ENCODE measurements at regions not wholly inside any gene's neighbourhood (a gene's known extent, or its start where the extent isn't known, plus 50 kb on each side); places are given as distances from the start of the nearest gene placed in this dataset.

DNA sequence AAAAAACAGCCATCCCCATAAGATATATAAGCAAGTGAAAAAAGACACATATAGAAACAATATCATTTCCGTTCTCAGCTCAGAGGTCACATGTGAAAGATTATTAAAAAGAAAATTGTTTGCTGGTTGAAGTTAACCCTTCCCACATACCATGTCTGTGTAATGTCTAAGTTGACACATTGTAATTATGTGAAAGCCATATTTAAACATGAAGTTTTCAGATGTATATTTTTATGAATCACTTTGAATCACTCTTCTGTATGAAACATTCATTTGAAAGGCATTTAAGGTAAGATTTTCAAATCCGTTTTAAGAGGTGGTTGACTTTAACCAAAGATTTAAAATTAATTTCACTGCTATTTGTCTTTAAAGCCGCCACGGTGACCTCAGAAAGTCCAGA is 441.9 kb downstream of the RND3 start:
- TF ChIP-seq, protein P1, sequence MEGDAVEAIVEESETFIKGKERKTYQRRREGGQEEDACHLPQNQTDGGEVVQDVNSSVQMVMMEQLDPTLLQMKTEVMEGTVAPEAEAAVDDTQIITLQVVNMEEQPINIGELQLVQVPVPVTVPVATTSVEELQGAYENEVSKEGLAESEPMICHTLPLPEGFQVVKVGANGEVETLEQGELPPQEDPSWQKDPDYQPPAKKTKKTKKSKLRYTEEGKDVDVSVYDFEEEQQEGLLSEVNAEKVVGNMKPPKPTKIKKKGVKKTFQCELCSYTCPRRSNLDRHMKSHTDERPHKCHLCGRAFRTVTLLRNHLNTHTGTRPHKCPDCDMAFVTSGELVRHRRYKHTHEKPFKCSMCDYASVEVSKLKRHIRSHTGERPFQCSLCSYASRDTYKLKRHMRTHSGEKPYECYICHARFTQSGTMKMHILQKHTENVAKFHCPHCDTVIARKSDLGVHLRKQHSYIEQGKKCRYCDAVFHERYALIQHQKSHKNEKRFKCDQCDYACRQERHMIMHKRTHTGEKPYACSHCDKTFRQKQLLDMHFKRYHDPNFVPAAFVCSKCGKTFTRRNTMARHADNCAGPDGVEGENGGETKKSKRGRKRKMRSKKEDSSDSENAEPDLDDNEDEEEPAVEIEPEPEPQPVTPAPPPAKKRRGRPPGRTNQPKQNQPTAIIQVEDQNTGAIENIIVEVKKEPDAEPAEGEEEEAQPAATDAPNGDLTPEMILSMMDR (IDR thresholded peaks at IDR 0.05 in 2 of 3, conservative IDR thresholded peaks at IDR 0.05 in 1 of 3; ENCODE audit: insufficient read depth in 2 of 3, low read depth in 1 of 3, low read length in 3 of 3): no peak
- TF ChIP-seq SMC3 (conservative IDR thresholded peaks at IDR 0.05; ENCODE audit: insufficient read depth, low read depth, low read length) (no peak), SP1 (CRISPR knock-in tag; IDR thresholded peaks at IDR 0.05) (no peak), MTA1 (IDR thresholded peaks at IDR 0.05; ENCODE audit: borderline replicate concordance) (no peak), ETV6 (IDR thresholded peaks at IDR 0.05; ENCODE audit: borderline replicate concordance in 1 of 2, low read depth in 2 of 2, low read length in 1 of 2) (no peak), ETV6 (CRISPR knock-in tag; IDR thresholded peaks at IDR 0.05; ENCODE audit: borderline replicate concordance) (no peak), CTBP1 (IDR thresholded peaks at IDR 0.05; ENCODE audit: borderline replicate concordance) (no peak), POLR2A (conservative IDR thresholded peaks at IDR 0.05) (no peak), TEAD4 (IDR thresholded peaks at IDR 0.05; ENCODE audit: low read length) (no peak), TEAD4 (CRISPR knock-in tag; IDR thresholded peaks at IDR 0.05; ENCODE audit: borderline replicate concordance) (no peak), NBN (IDR thresholded peaks at IDR 0.05; ENCODE audit: low read depth) (no peak), CCAR2 (IDR thresholded peaks at IDR 0.05; ENCODE audit: low read depth, low read length) (no peak), SIN3A (IDR thresholded peaks at IDR 0.05; ENCODE audit: borderline replicate concordance in 2 of 2, control insufficient read depth in 1 of 2, low read depth in 2 of 2, low read length in 2 of 2) (no peak)
- TF ChIP-seq, protein P2, sequence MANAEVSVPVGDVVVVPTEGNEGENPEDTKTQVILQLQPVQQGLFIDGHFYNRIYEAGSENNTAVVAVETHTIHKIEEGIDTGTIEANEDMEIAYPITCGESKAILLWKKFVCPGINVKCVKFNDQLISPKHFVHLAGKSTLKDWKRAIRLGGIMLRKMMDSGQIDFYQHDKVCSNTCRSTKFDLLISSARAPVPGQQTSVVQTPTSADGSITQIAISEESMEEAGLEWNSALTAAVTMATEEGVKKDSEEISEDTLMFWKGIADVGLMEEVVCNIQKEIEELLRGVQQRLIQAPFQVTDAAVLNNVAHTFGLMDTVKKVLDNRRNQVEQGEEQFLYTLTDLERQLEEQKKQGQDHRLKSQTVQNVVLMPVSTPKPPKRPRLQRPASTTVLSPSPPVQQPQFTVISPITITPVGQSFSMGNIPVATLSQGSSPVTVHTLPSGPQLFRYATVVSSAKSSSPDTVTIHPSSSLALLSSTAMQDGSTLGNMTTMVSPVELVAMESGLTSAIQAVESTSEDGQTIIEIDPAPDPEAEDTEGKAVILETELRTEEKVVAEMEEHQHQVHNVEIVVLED (CRISPR knock-in tag; IDR thresholded peaks at IDR 0.05): no peak
- TF ChIP-seq, protein P3, sequence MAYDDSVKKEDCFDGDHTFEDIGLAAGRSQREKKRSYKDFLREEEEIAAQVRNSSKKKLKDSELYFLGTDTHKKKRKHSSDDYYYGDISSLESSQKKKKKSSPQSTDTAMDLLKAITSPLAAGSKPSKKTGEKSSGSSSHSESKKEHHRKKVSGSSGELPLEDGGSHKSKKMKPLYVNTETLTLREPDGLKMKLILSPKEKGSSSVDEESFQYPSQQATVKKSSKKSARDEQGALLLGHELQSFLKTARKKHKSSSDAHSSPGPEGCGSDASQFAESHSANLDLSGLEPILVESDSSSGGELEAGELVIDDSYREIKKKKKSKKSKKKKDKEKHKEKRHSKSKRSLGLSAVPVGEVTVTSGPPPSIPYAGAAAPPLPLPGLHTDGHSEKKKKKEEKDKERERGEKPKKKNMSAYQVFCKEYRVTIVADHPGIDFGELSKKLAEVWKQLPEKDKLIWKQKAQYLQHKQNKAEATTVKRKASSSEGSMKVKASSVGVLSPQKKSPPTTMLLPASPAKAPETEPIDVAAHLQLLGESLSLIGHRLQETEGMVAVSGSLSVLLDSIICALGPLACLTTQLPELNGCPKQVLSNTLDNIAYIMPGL (CRISPR knock-in tag; IDR thresholded peaks at IDR 0.05): no peak
- TF ChIP-seq, protein P4, sequence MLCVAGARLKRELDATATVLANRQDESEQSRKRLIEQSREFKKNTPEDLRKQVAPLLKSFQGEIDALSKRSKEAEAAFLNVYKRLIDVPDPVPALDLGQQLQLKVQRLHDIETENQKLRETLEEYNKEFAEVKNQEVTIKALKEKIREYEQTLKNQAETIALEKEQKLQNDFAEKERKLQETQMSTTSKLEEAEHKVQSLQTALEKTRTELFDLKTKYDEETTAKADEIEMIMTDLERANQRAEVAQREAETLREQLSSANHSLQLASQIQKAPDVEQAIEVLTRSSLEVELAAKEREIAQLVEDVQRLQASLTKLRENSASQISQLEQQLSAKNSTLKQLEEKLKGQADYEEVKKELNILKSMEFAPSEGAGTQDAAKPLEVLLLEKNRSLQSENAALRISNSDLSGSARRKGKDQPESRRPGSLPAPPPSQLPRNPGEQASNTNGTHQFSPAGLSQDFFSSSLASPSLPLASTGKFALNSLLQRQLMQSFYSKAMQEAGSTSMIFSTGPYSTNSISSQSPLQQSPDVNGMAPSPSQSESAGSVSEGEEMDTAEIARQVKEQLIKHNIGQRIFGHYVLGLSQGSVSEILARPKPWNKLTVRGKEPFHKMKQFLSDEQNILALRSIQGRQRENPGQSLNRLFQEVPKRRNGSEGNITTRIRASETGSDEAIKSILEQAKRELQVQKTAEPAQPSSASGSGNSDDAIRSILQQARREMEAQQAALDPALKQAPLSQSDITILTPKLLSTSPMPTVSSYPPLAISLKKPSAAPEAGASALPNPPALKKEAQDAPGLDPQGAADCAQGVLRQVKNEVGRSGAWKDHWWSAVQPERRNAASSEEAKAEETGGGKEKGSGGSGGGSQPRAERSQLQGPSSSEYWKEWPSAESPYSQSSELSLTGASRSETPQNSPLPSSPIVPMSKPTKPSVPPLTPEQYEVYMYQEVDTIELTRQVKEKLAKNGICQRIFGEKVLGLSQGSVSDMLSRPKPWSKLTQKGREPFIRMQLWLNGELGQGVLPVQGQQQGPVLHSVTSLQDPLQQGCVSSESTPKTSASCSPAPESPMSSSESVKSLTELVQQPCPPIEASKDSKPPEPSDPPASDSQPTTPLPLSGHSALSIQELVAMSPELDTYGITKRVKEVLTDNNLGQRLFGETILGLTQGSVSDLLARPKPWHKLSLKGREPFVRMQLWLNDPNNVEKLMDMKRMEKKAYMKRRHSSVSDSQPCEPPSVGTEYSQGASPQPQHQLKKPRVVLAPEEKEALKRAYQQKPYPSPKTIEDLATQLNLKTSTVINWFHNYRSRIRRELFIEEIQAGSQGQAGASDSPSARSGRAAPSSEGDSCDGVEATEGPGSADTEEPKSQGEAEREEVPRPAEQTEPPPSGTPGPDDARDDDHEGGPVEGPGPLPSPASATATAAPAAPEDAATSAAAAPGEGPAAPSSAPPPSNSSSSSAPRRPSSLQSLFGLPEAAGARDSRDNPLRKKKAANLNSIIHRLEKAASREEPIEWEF (CRISPR knock-in tag; IDR thresholded peaks at IDR 0.05): no peak

Data from K562 (cell line).